ENCODE measurements at regions not wholly inside any gene's neighbourhood (a gene's known extent, or its start where the extent isn't known, plus 50 kb on each side); places are given as distances from the start of the nearest gene placed in this dataset.

- no peak for DNase-seq (ENCODE audit: low read depth)
- H3K4me3 ChIP-seq (ENCODE audit: low read depth, low read length): no peak overlapping the region
- TF ChIP-seq CTCF (conservative IDR thresholded peaks at IDR 0.05; ENCODE audit: low read depth, low read length): peak; percentile 20
These were observed 52.7 kb downstream of the KCNA5 start for GRCh38 chr12:5096241-5096924.

GRCh38 chr12:5097786-5098185 is 54.1 kb downstream of the KCNA5 start:
- DNase-seq (ENCODE audit: low read depth): no peak
- no peak for TF ChIP-seq CTCF (conservative IDR thresholded peaks at IDR 0.05; ENCODE audit: low read depth, low read length)
- H3K4me3 ChIP-seq (ENCODE audit: low read depth, low read length): no peak overlapping the region

GRCh38 chr12:5099136-5099535 is 55.5 kb downstream of the KCNA5 start:
- no peak overlapping the region for H3K4me3 ChIP-seq (ENCODE audit: low read depth, low read length)
- DNase-seq (ENCODE audit: low read depth): no peak
- TF ChIP-seq CTCF (conservative IDR thresholded peaks at IDR 0.05; ENCODE audit: low read depth, low read length): no peak

DNA sequence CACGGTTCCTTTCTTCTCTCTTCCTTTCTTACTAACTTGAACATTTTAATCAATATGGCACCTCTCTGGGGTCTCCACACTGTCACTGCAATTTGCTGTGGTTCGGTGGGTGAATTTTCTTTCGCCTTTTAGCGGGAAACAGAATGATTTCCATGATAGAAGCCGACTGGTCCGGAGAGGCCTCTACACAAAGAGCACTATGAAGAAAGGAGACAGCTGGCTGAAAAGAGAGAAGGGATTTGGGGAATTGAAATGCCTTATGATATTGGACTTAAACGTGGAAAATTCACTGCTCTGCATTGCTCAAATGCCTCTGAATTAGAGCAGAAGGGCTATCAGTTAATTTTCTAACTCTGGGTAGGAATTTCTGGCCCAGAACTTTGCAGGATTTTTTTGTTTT is 55.9 kb downstream of the KCNA5 start:
- H3K4me3 ChIP-seq (ENCODE audit: low read depth, low read length): no peak overlapping the region
- no peak for DNase-seq (ENCODE audit: low read depth)
- no peak for TF ChIP-seq CTCF (conservative IDR thresholded peaks at IDR 0.05; ENCODE audit: low read depth, low read length)

DNA sequence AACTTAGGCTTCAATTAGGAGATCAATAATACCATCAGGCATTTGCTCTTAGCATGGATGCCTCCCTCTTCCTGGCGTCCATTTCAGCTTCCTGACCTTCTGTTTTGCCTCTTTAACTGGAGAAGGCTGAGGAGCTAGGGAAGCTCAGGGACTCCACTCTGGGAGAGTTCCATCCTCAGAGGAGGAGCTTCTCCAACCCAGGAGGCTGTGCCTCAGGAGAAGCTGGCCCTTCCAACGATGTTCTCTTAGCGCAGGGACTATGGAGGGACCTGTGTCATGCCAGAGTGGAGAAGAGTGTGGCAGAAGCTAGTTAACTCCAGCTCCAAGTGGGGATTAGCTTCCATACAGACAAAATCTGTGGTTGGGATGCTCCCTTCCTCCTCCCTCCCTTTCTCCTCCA is 58.0 kb downstream of the KCNA5 start:
- TF ChIP-seq CTCF (conservative IDR thresholded peaks at IDR 0.05; ENCODE audit: low read depth, low read length): no peak
- no peak overlapping the region for H3K4me3 ChIP-seq (ENCODE audit: low read depth, low read length)
- no peak for DNase-seq (ENCODE audit: low read depth)

- no peak overlapping the region for H3K4me3 ChIP-seq (ENCODE audit: low read depth, low read length)
- no peak for DNase-seq (ENCODE audit: low read depth)
- TF ChIP-seq CTCF (conservative IDR thresholded peaks at IDR 0.05; ENCODE audit: low read depth, low read length): no peak
These were observed 58.6 kb downstream of the KCNA5 start for GRCh38 chr12:5102261-5102789.

GRCh38 chr12:5102806-5103205 is 59.1 kb downstream of the KCNA5 start:
- TF ChIP-seq CTCF (conservative IDR thresholded peaks at IDR 0.05; ENCODE audit: low read depth, low read length): no peak
- H3K4me3 ChIP-seq (ENCODE audit: low read depth, low read length): no peak overlapping the region
- DNase-seq (ENCODE audit: low read depth): no peak
